ENCODE measurements at regions not wholly inside any gene's neighbourhood (a gene's known extent, or its start where the extent isn't known, plus 50 kb on each side); places are given as distances from the start of the nearest gene placed in this dataset.
"Not testable (repeated sequence)": the region's sequence is repeated elsewhere in the genome, so short reads cannot be mapped to it uniquely, and the experiment has no call there.

DNA sequence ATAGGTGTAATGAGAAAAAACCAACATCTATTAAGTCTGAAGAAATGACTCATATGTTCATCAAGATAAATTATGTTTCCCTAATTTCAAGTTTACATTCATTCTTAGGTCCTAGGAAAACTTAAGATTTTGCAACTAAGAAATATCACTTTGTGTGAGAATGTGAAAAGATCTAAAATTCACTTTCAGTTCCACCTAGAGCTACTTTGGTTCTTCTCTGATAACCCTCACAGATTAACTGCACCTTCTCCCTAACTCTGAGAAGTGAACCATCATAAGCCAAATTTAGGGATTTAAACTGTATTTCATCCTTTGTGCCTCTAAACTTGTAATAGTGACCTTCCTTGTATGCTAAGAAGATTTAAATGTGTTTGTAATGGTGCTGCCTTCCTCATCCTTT, 213.0 kb downstream of the FRK start:
- Histone ChIP-seq H3K4me3 (ENCODE audit: low read depth, low read length) (no peak overlapping the region), H3K9me3 (ENCODE audit: severe bottlenecking) (no peaks in the 10 kb centered on the region), H3K27me3 (ENCODE audit: insufficient read depth, low read depth, severe bottlenecking) (no peaks in the 10 kb centered on the region), H3K27ac (no peak overlapping the region), H3K36me3 (no peaks in the 10 kb centered on the region)
- TF ChIP-seq, protein P1, sequence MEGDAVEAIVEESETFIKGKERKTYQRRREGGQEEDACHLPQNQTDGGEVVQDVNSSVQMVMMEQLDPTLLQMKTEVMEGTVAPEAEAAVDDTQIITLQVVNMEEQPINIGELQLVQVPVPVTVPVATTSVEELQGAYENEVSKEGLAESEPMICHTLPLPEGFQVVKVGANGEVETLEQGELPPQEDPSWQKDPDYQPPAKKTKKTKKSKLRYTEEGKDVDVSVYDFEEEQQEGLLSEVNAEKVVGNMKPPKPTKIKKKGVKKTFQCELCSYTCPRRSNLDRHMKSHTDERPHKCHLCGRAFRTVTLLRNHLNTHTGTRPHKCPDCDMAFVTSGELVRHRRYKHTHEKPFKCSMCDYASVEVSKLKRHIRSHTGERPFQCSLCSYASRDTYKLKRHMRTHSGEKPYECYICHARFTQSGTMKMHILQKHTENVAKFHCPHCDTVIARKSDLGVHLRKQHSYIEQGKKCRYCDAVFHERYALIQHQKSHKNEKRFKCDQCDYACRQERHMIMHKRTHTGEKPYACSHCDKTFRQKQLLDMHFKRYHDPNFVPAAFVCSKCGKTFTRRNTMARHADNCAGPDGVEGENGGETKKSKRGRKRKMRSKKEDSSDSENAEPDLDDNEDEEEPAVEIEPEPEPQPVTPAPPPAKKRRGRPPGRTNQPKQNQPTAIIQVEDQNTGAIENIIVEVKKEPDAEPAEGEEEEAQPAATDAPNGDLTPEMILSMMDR (IDR thresholded peaks at IDR 0.05; ENCODE audit: low read depth, low read length), result no peak
- DNase-seq, result no peak

- TF ChIP-seq, protein P1 (IDR thresholded peaks at IDR 0.05; ENCODE audit: low read depth, low read length), result no peak
- DNase-seq, result no peak
- Histone ChIP-seq H3K9me3 (ENCODE audit: severe bottlenecking) (no peaks in the 10 kb centered on the region), H3K27ac (no peak overlapping the region), H3K36me3 (no peaks in the 10 kb centered on the region), H3K27me3 (ENCODE audit: insufficient read depth, low read depth, severe bottlenecking) (no peaks in the 10 kb centered on the region), H3K4me3 (ENCODE audit: low read depth, low read length) (no peak overlapping the region)
Measured at GRCh38 chr6:115843945-115844344, 216.7 kb downstream of the FRK start.

GRCh38 chr6:115842338-115842737, 218.4 kb downstream of the FRK start:
- H3K27ac ChIP-seq, result no peak overlapping the region
- no peak for DNase-seq
- no peaks in the 10 kb centered on the region for H3K36me3 ChIP-seq
- TF ChIP-seq, protein P1 (IDR thresholded peaks at IDR 0.05; ENCODE audit: low read depth, low read length), result no peak
- H3K27me3 ChIP-seq (ENCODE audit: insufficient read depth, low read depth, severe bottlenecking), result no peaks in the 10 kb centered on the region
- no peaks in the 10 kb centered on the region for H3K9me3 ChIP-seq (ENCODE audit: severe bottlenecking)
- H3K4me3 ChIP-seq (ENCODE audit: low read depth, low read length), result no peak overlapping the region

DNA sequence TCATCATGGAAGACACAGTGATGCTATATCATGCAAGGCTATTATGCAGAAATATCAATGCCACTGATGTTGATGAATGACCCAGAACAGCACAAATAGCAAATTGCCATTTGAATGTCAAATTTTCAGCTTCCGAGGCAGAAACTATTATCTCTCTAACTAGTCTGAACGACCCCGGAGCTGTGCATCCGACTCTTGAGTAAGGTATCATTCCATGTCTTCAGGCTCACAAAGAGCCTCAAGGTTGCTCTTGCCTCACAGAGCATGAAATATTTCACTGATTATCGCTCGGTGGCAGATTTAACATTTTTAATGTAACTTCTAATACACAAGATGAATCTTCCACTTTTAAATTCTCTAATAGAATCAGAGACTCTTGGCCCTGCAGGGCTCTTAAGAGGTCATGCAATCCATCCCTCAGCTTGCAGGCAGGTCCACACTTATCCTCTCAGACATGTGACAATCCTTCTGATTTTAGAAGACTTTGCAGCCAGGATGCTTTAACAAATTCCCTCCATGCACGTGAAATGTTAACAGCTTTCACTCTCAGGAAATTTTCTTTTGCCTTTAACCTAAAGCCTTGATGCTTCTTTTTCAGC, 221.0 kb downstream of the FRK start:
- TF ChIP-seq, protein P1 (IDR thresholded peaks at IDR 0.05; ENCODE audit: low read depth, low read length), result no peak
- Histone ChIP-seq H3K9me3 (ENCODE audit: severe bottlenecking) (no peaks in the 10 kb centered on the region), H3K27ac (no peak overlapping the region), H3K4me3 (ENCODE audit: low read depth, low read length) (no peak overlapping the region), H3K27me3 (ENCODE audit: insufficient read depth, low read depth, severe bottlenecking) (no peaks in the 10 kb centered on the region), H3K36me3 (no peaks in the 10 kb centered on the region)
- no peak for DNase-seq

DNA sequence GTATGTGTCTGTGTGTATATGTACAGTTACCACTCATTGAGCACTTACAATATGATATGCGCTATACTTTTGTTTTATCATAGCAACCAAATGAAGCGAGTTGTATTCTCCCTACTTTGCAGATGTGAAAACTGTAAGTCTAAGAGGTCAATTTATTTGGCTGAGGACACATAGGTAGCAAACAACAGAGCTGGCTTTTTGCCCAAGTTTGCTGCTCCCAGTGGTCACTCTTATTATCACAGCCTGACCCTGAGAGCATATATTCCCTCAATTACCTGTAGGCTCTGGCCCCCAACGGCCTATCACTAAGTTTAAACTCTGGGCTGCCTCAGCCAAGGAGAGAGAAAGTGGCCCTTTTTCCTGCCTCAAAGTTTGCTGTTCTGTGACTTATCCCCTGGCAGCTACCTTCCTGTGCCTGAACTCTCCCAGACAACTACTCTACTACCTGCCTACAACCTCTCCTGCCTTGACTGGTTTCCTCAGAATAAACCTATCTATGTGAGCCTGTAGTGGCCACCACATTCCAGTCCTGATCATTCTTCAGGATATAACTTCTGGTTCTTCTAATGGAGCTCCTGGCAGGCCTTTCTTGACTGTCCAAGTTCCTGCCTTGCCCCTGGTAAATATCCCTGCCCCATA, 221.8 kb downstream of the FRK start:
- Histone ChIP-seq H3K27ac (no peak overlapping the region), H3K36me3 (no peaks in the 10 kb centered on the region), H3K4me3 (ENCODE audit: low read depth, low read length) (no peak overlapping the region), H3K9me3 (ENCODE audit: severe bottlenecking) (no peaks in the 10 kb centered on the region), H3K27me3 (ENCODE audit: insufficient read depth, low read depth, severe bottlenecking) (no peaks in the 10 kb centered on the region)
- TF ChIP-seq, protein P1 (IDR thresholded peaks at IDR 0.05; ENCODE audit: low read depth, low read length), result peak; percentile 64
- DNase-seq, result peak; percentile 35

- Histone ChIP-seq H3K27ac (no peak overlapping the region), H3K4me3 (ENCODE audit: low read depth, low read length) (no peak overlapping the region), H3K27me3 (ENCODE audit: insufficient read depth, low read depth, severe bottlenecking) (no peaks in the 10 kb centered on the region), H3K36me3 (no peaks in the 10 kb centered on the region), H3K9me3 (ENCODE audit: severe bottlenecking) (no peaks in the 10 kb centered on the region)
- TF ChIP-seq, protein P1 (IDR thresholded peaks at IDR 0.05; ENCODE audit: low read depth, low read length), result no peak
- DNase-seq, result no peak
Measured at GRCh38 chr6:115838216-115838615, 222.5 kb downstream of the FRK start.

GRCh38 chr6:115836374-115836773, 224.3 kb downstream of the FRK start:
- H3K36me3 ChIP-seq; H3K4me3 ChIP-seq (ENCODE audit: low read depth, low read length); DNase-seq; H3K9me3 ChIP-seq (ENCODE audit: severe bottlenecking); H3K27me3 ChIP-seq (ENCODE audit: insufficient read depth, low read depth, severe bottlenecking); H3K27ac ChIP-seq: not testable (repeated sequence)

Measured in WERI-Rb-1 (cell line).